ENCODE measurements at regions not wholly inside any gene's neighbourhood (a gene's known extent, or its start where the extent isn't known, plus 50 kb on each side); places are given as distances from the start of the nearest gene placed in this dataset.

DNA sequence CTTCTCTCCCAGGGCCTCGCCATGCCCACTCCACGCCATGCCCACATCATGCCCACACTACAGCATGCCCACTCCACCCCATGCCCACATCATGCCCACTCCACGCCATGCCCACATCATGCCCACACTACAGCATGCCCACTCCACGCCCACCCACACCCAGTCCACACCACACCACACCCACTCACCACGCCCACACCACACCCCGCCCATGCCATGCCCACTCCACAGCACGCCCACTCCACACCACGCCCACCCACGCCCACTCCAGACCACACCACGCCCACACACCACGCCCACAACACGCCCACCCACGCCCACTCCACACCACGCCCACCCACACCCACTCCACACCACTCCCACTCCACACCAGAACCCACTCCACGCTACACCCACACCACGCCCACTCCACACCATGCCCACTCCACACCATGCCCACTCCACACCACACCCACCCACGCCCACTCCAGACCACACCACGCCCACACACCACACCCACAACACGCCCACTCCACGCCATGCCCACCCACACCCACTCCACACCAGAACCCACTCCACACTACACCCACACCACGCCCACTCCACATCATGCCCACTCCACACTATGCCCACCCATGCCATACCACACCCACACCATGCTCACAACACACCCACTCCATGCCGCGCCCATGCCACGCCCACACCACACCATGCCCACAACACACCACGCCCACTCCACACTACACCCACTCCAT lies 88.6 kb downstream of the ERMARD start:
- TF ChIP-seq EZH2 (IDR thresholded peaks at IDR 0.05; ENCODE audit: insufficient read depth, poor library complexity, severe bottlenecking) (no peak), EZH2phosphoT487 (IDR thresholded peaks at IDR 0.05; ENCODE audit: insufficient read depth, low read depth) (no peak)
